K562 (cell line): ENCODE measurements at regions not wholly inside any gene's neighbourhood (a gene's known extent, or its start where the extent isn't known, plus 50 kb on each side); places are given as distances from the start of the nearest gene placed in this dataset.

Source experiments
- ATAC-seq: fragments of 200-7000 bp; cut with Tn5 transposase; 3 replicates; pipeline ENCODE4 v1.9.1; 2020; ENCODE audit warnings: moderate library complexity
- BruUV-seq: library from RNA; stranded (reverse); fragments of 400-500 nt; replicated peaks from 2 replicates; lab custom pipeline; 2021; lab: Mats Ljungman, UMichigan
- CTCF ChIA-PET: fragments of 300-600 bp; formaldehyde crosslinking; extraction: SDS; loops from one replicate; lab custom pipeline; 2021; ENCODE audit warnings: low intra/inter-chr PET ratio; lab: Yijun Ruan, JAX
- POLR2A ChIA-PET: fragments of 300-600, 350-650 bp; sonication (Branson Sonifier 250); formaldehyde crosslinking; extraction: SDS; loops from one replicate; lab custom pipeline; 2021; ENCODE audit warnings: antibody characterized with exemption, inconsistent platforms; lab: Yijun Ruan, JAX
- DNase-seq, 4 experiments: peaks; one replicate each; pipeline versions ENCODE4 v3.0.0 to v3.0.0-alpha.2; 2011 to 2018; ENCODE audit warnings: low spot score in 3 of 4, mixed read lengths in 3 of 4; ENCODE audit errors: extremely low read depth in 1 of 4
- FAIRE-seq: peaks from 2 replicates; lab custom pipeline; 2011; peaks lifted over from hg19 to GRCh38; lab: Jason Lieb, UNC
- H2AFZ ChIP-seq: 2 replicates; pipeline ENCODE4 v1.6.0; 2011; ENCODE audit warnings: low read depth, low read length, control low read depth, inconsistent platforms
- H3K27ac ChIP-seq: fragments of 200-600 bp; 3 replicates; pipeline ENCODE4 v1.8.0; 2011; ENCODE audit warnings: low read depth, mild to moderate bottlenecking, control low read depth, inconsistent platforms, low read length, moderate library complexity, mixed read lengths; ENCODE audit errors: extremely low read depth
- H3K27me3 ChIP-seq, 2 experiments: fragments of 300-600 bp in 1 of 2; 2 replicates in 1 of 2; 3 replicates in 1 of 2; pipeline versions ENCODE4 v1.6.0 to v1.8.0; 2011; ENCODE audit warnings: inconsistent platforms in 2 of 2, low read length in 2 of 2, mild to moderate bottlenecking in 1 of 2, mixed read lengths in 1 of 2, moderate library complexity in 1 of 2; ENCODE audit not compliant: control insufficient read depth in 2 of 2, insufficient read depth in 2 of 2
- H3K36me3 ChIP-seq: fragments of 300-600 bp; 3 replicates; pipeline ENCODE4 v1.8.0; 2011; ENCODE audit warnings: mild to moderate bottlenecking, low read length, inconsistent platforms; ENCODE audit not compliant: control insufficient read depth, insufficient read depth
- H3K4me1 ChIP-seq, 2 experiments: fragments of 200-600 bp in 1 of 2; replicated peaks in 1 of 2; 2 replicates in 1 of 2; 3 replicates in 1 of 2; pipeline versions ENCODE4 v1.5.1 to v1.8.0; 2011; ENCODE audit warnings: inconsistent platforms in 2 of 2, low read length in 2 of 2, mild to moderate bottlenecking in 1 of 2, mixed read lengths in 1 of 2, moderate library complexity in 1 of 2; ENCODE audit not compliant: control insufficient read depth in 2 of 2, insufficient read depth in 2 of 2
- H3K4me2 ChIP-seq: 2 replicates; pipeline ENCODE4 v1.6.1; 2011; ENCODE audit warnings: low read length, control low read depth, inconsistent platforms, mixed read lengths; ENCODE audit not compliant: insufficient read depth
- H3K4me3 ChIP-seq: fragments of 200-600 bp; sonication (generic), shearing (Covaris generic); 2 replicates; pipeline ENCODE4 v1.5.1; 2016; ENCODE audit warnings: control low read depth, inconsistent platforms
- H3K79me2 ChIP-seq: fragments of 200-600 bp; 3 replicates; pipeline ENCODE4 v1.8.0; 2011; ENCODE audit warnings: low read length, inconsistent platforms; ENCODE audit not compliant: control insufficient read depth, insufficient read depth
- H3K9ac ChIP-seq, 2 experiments: 2 replicates each; pipeline versions ENCODE4 v1.6.0 to v1.6.1; 2011; ENCODE audit warnings: low read depth in 2 of 2, low read length in 2 of 2, control low read depth in 1 of 2, inconsistent platforms in 1 of 2, mild to moderate bottlenecking in 1 of 2, mixed read lengths in 1 of 2; ENCODE audit not compliant: insufficient read depth in 1 of 2
- H3K9me1 ChIP-seq: one replicate; pipeline ENCODE4 v1.6.0; 2011; ENCODE audit warnings: inconsistent platforms, mild to moderate bottlenecking, low read length, moderate library complexity; ENCODE audit not compliant: control insufficient read depth, insufficient read depth
- H3K9me3 ChIP-seq: replicated peaks from 2 replicates; pipeline ENCODE4 v1.5.1; 2011; ENCODE audit warnings: low read depth, low read length, inconsistent platforms; ENCODE audit not compliant: control insufficient read depth, insufficient read depth
- H4K20me1 ChIP-seq: replicated peaks from 2 replicates; pipeline ENCODE4 v1.6.1; 2011; ENCODE audit warnings: low read length, inconsistent platforms, mixed read lengths; ENCODE audit not compliant: control insufficient read depth, insufficient read depth
- CAMTA2 ChIP-seq: fragments of 250-450 bp; sonication (Bioruptor Pico); conservative IDR thresholded peaks from 2 replicates; pipeline ENCODE4 v1.5.1; 2022
- EP400 ChIP-seq: fragments of 450-650 bp; IDR thresholded peaks from 2 replicates; pipeline ENCODE4 v1.6.1; 2017; ENCODE audit warnings: antibody characterized with exemption, mild to moderate bottlenecking, moderate library complexity
- FOXP1 ChIP-seq: sonication (generic); formaldehyde crosslinking; IDR thresholded peaks from 2 replicates; pipeline ENCODE4 v1.8.0; 2022; ENCODE audit warnings: mild to moderate bottlenecking, missing genetic modification reagents
- POLR2AphosphoS5 ChIP-seq: IDR thresholded peaks from 2 replicates; pipeline ENCODE4 v1.6.1; 2011; ENCODE audit warnings: mild to moderate bottlenecking, low read depth, low read length, moderate library complexity; ENCODE audit not compliant: control insufficient read depth, insufficient read depth
- POLR2B ChIP-seq: fragments of 450-650 bp; IDR thresholded peaks from 2 replicates; pipeline ENCODE4 v1.6.1; 2018; ENCODE audit warnings: low read depth; ENCODE audit not compliant: partially characterized antibody
- SIX5 ChIP-seq, 2 experiments: IDR thresholded peaks; 2 replicates each; pipeline ENCODE4 v1.6.1; 2011; ENCODE audit warnings: low read length in 2 of 2, borderline replicate concordance in 1 of 2, low read depth in 1 of 2, mild to moderate bottlenecking in 1 of 2, moderate library complexity in 1 of 2; ENCODE audit not compliant: insufficient read depth in 1 of 2
- SREBF1 ChIP-seq: fragments of 150-350 bp; IDR thresholded peaks from 2 replicates; pipeline ENCODE4 v1.6.1; 2014; ENCODE audit warnings: antibody characterized with exemption, low read depth, low read length, borderline replicate concordance
- STAG1 ChIP-seq: sonication (generic); formaldehyde crosslinking; IDR thresholded peaks from 2 replicates; pipeline ENCODE4 v1.5.0; 2020; ENCODE audit warnings: missing genetic modification reagents, borderline replicate concordance
- TAF1 ChIP-seq: IDR thresholded peaks from 2 replicates; pipeline ENCODE4 v1.6.1; 2011; ENCODE audit warnings: mild to moderate bottlenecking, low read length, moderate library complexity; ENCODE audit not compliant: insufficient read depth, control insufficient read depth, severe bottlenecking; ENCODE audit errors: extremely low read depth
- TAF7 ChIP-seq: fragments of 450-650 bp; IDR thresholded peaks from 2 replicates; pipeline ENCODE4 v1.6.1; 2016; ENCODE audit warnings: missing genetic modification characterization, missing compliant biosample characterization
- THAP12 ChIP-seq: fragments of 250-450 bp; sonication (Bioruptor Pico); IDR thresholded peaks from 2 replicates; pipeline ENCODE4 v1.9.0; 2021; ENCODE audit warnings: mild to moderate bottlenecking, inconsistent platforms
- TRIM25 ChIP-seq: fragments of 450-650 bp; IDR thresholded peaks from 2 replicates; pipeline ENCODE4 v1.7.0; 2016; ENCODE audit warnings: borderline replicate concordance
- TSC22D4 ChIP-seq: fragments of 450-650 bp; IDR thresholded peaks from 2 replicates; pipeline ENCODE4 v1.6.1; 2016; ENCODE audit warnings: missing genetic modification characterization, missing biosample characterization, control low read depth
- XRCC5 ChIP-seq: fragments of 200-400 bp; formaldehyde crosslinking; IDR thresholded peaks from 2 replicates; pipeline ENCODE4 v1.6.1; 2017; ENCODE audit warnings: low read depth, mild to moderate bottlenecking, low read length
- ZBTB34 ChIP-seq: fragments of 250-450 bp; sonication (Bioruptor Pico); IDR thresholded peaks from 2 replicates; pipeline ENCODE4 v1.8.0; 2021; ENCODE audit warnings: mild to moderate bottlenecking, moderate library complexity
- ZNF75A ChIP-seq: fragments of 450-650 bp; formaldehyde crosslinking; IDR thresholded peaks from 2 replicates; pipeline ENCODE4 v1.4.0; 2020; ENCODE audit warnings: mild to moderate bottlenecking
- WGBS: fragments of 100-300 bp; shearing (Covaris generic); methylation state at CpG from one replicate; pipeline ENCODE4 v1.1.6; 2016; ENCODE audit warnings: low coverage, mixed read lengths; ENCODE audit not compliant: insufficient coverage; ENCODE audit errors: missing lambda C conversion rate; 5-methylcytosine and 5-hydroxymethylcytosine counted together
- in situ Hi-C: fragments of 300-500 bp; cut with MboI; formaldehyde crosslinking; loops from 4 replicates; pipeline ENCODE4 v1.15.0; 2018; ENCODE audit warnings: inconsistent platforms, mixed read lengths
- intact Hi-C: fragments of 100-400 bp; cut with micrococcal nuclease; formaldehyde crosslinking; loops from 2 replicates; pipeline ENCODE4 v1.14.2; 2022

- no peak for TF ChIP-seq ZBTB34
Measured at GRCh38 chr13:34425327-34425949, 516.6 kb upstream of the NBEA start (continued).

- H3K27ac ChIP-seq, result no peak overlapping the region
- in situ Hi-C loops (no loop called here), intact Hi-C loops (no loop called here)
- H3K9ac ChIP-seq, result no peak overlapping the region
- H3K4me3 ChIP-seq, result no peak overlapping the region
- BruUV-seq, result no TSS peak
- ChIA-PET CTCF (no interaction called here), POLR2A (no interaction called here)
- DNase-seq (no peak), ATAC-seq (no peak), FAIRE-seq (no peak)
- no peaks in the 10 kb centered on the region for H3K4me1 ChIP-seq
- WGBS, result 0% methylated on average over 3 of the region's 3 CpGs
- H4K20me1 ChIP-seq, result no peaks in the 10 kb centered on the region
- H3K9me3 ChIP-seq, result no peaks in the 10 kb centered on the region
- H3K36me3 ChIP-seq, result no peaks in the 10 kb centered on the region
- H3K4me2 ChIP-seq, result no peak overlapping the region
- H3K27me3 ChIP-seq, result no peaks in the 10 kb centered on the region
- H3K79me2 ChIP-seq, result no peaks in the 10 kb centered on the region
- no peaks in the 10 kb centered on the region for H3K9me1 ChIP-seq
- no peak overlapping the region for H2AFZ ChIP-seq
- TF ChIP-seq THAP12 (CRISPR knock-in tag) (no peak), POLR2AphosphoS5 (no peak), STAG1 (CRISPR knock-in tag) (no peak), POLR2B (no peak), SREBF1 (no peak), SIX5 (IDR thresholded peaks at IDR 0.05; ENCODE audit: borderline replicate concordance in 1 of 2, insufficient read depth in 1 of 2, low read depth in 1 of 2, low read length in 2 of 2) (no peak), ZNF75A (CRISPR knock-in tag) (no peak), EP400 (no peak), TSC22D4 (no peak), CAMTA2 (CRISPR knock-in tag) (no peak), TAF1 (no peak), TAF7 (tag) (no peak), FOXP1 (no peak), TRIM25 (no peak), XRCC5 (no peak)
Measured at GRCh38 chr13:34428911-34429310, 513.2 kb upstream of the NBEA start.
